ENCODE measurements at regions not wholly inside any gene's neighbourhood (a gene's known extent, or its start where the extent isn't known, plus 50 kb on each side); places are given as distances from the start of the nearest gene placed in this dataset.

GRCh38 chr2:129610766-129611165 is 368.7 kb upstream of the RAB6C start:
- WGBS = 83% methylated on average over 6 of the region's 6 CpGs
- H3K4me1 ChIP-seq (ENCODE audit: insufficient read depth) = no peaks in the 10 kb centered on the region
- no peak overlapping the region for H3K27ac ChIP-seq (ENCODE audit: low read depth)
- no peak for DNase-seq (ENCODE audit: extremely low spot score)
- H3K4me3 ChIP-seq (ENCODE audit: low read depth, low read length) = no peak overlapping the region
- H3K36me3 ChIP-seq (ENCODE audit: insufficient read depth) = no peaks in the 10 kb centered on the region

GRCh38 chr2:129611471-129611870 is 368.0 kb upstream of the RAB6C start:
- H3K4me3 ChIP-seq (ENCODE audit: low read depth, low read length) = no peak overlapping the region
- WGBS = 83% methylated on average over 6 of the region's 6 CpGs
- DNase-seq (ENCODE audit: extremely low spot score) = no peak
- no peaks in the 10 kb centered on the region for H3K4me1 ChIP-seq (ENCODE audit: insufficient read depth)
- no peaks in the 10 kb centered on the region for H3K36me3 ChIP-seq (ENCODE audit: insufficient read depth)
- H3K27ac ChIP-seq (ENCODE audit: low read depth) = no peak overlapping the region

GRCh38 chr2:129619471-129619870 is 360.0 kb upstream of the RAB6C start:
- DNase-seq (ENCODE audit: extremely low spot score) = no peak
- 30% methylated on average over 5 of the region's 5 CpGs for WGBS
- no peaks in the 10 kb centered on the region for H3K36me3 ChIP-seq (ENCODE audit: insufficient read depth)

GRCh38 chr2:129620411-129620810 is 359.1 kb upstream of the RAB6C start:
- Histone ChIP-seq H3K36me3 (ENCODE audit: insufficient read depth) (no peaks in the 10 kb centered on the region), H3K27ac (ENCODE audit: low read depth) (no peak overlapping the region), H3K4me1 (ENCODE audit: insufficient read depth) (no peaks in the 10 kb centered on the region), H3K4me3 (ENCODE audit: low read depth, low read length) (no peak overlapping the region)
- 83% methylated on average over 4 of the region's 4 CpGs for WGBS
- no peak for DNase-seq (ENCODE audit: extremely low spot score)

More at GRCh38 chr2:129619471-129619870, 360.0 kb upstream of the RAB6C start:
- H3K4me1 ChIP-seq (ENCODE audit: insufficient read depth) = no peaks in the 10 kb centered on the region
- no peak overlapping the region for H3K27ac ChIP-seq (ENCODE audit: low read depth)
- H3K4me3 ChIP-seq (ENCODE audit: low read depth, low read length) = no peak overlapping the region

- H3K4me1 ChIP-seq (ENCODE audit: insufficient read depth) = no peaks in the 10 kb centered on the region
- no peak overlapping the region for H3K4me3 ChIP-seq (ENCODE audit: low read depth, low read length)
- DNase-seq (ENCODE audit: extremely low spot score) = no peak
- H3K36me3 ChIP-seq (ENCODE audit: insufficient read depth) = no peaks in the 10 kb centered on the region
- no peak overlapping the region for H3K27ac ChIP-seq (ENCODE audit: low read depth)
- WGBS = 86% methylated on average over 6 of the region's 6 CpGs
These were observed 355.7 kb upstream of the RAB6C start for GRCh38 chr2:129623783-129624182.

- 87% methylated on average over 9 of the region's 9 CpGs for WGBS
- no peaks in the 10 kb centered on the region for H3K36me3 ChIP-seq (ENCODE audit: insufficient read depth)
- no peak overlapping the region for H3K4me3 ChIP-seq (ENCODE audit: low read depth, low read length)
- no peaks in the 10 kb centered on the region for H3K4me1 ChIP-seq (ENCODE audit: insufficient read depth)
- DNase-seq (ENCODE audit: extremely low spot score) = no peak
- H3K27ac ChIP-seq (ENCODE audit: low read depth) = no peak overlapping the region
These were observed 352.0 kb upstream of the RAB6C start for GRCh38 chr2:129627437-129627836.

GRCh38 chr2:129636692-129637091 is 342.8 kb upstream of the RAB6C start:
- no peaks in the 10 kb centered on the region for H3K36me3 ChIP-seq (ENCODE audit: insufficient read depth)
- H3K4me1 ChIP-seq (ENCODE audit: insufficient read depth) = no peaks in the 10 kb centered on the region
- DNase-seq (ENCODE audit: extremely low spot score) = no peak
- H3K4me3 ChIP-seq (ENCODE audit: low read depth, low read length) = no peak overlapping the region
- 95% methylated on average over 9 of the region's 9 CpGs for WGBS
- no peak overlapping the region for H3K27ac ChIP-seq (ENCODE audit: low read depth)

GRCh38 chr2:129641371-129641770 is 338.1 kb upstream of the RAB6C start:
- DNase-seq (ENCODE audit: extremely low spot score) = no peak
- Histone ChIP-seq H3K4me3 (ENCODE audit: low read depth, low read length) (no peak overlapping the region), H3K4me1 (ENCODE audit: insufficient read depth) (no peaks in the 10 kb centered on the region), H3K27ac (ENCODE audit: low read depth) (no peak overlapping the region), H3K36me3 (ENCODE audit: insufficient read depth) (no peaks in the 10 kb centered on the region)
- WGBS = 63% methylated on average over 2 of the region's 2 CpGs

GRCh38 chr2:129642526-129643043 is 336.9 kb upstream of the RAB6C start:
- DNase-seq (ENCODE audit: extremely low spot score) = no peak

GRCh38 chr2:129645335-129645734 is 334.1 kb upstream of the RAB6C start:
- Histone ChIP-seq H3K27ac (ENCODE audit: low read depth) (no peak overlapping the region), H3K36me3 (ENCODE audit: insufficient read depth) (no peaks in the 10 kb centered on the region), H3K4me1 (ENCODE audit: insufficient read depth) (no peaks in the 10 kb centered on the region), H3K4me3 (ENCODE audit: low read depth, low read length) (no peak overlapping the region)
- no peak for DNase-seq (ENCODE audit: extremely low spot score)
- WGBS = 84% methylated on average over 1 of the region's 1 CpG

More at GRCh38 chr2:129642526-129643043, 336.9 kb upstream of the RAB6C start:
- H3K4me3 ChIP-seq (ENCODE audit: low read depth, low read length) = no peak overlapping the region
- no peaks in the 10 kb centered on the region for H3K36me3 ChIP-seq (ENCODE audit: insufficient read depth)
- no peaks in the 10 kb centered on the region for H3K4me1 ChIP-seq (ENCODE audit: insufficient read depth)
- WGBS = 60% methylated on average over 3 of the region's 3 CpGs
- no peak overlapping the region for H3K27ac ChIP-seq (ENCODE audit: low read depth)

- H3K4me3 ChIP-seq (ENCODE audit: low read depth, low read length) = no peak overlapping the region
- DNase-seq (ENCODE audit: extremely low spot score) = no peak
- H3K36me3 ChIP-seq (ENCODE audit: insufficient read depth) = no peaks in the 10 kb centered on the region
- H3K4me1 ChIP-seq (ENCODE audit: insufficient read depth) = no peaks in the 10 kb centered on the region
- no peak overlapping the region for H3K27ac ChIP-seq (ENCODE audit: low read depth)
- WGBS = 86% methylated on average over 6 of the region's 6 CpGs
These were observed 333.4 kb upstream of the RAB6C start for GRCh38 chr2:129646107-129646506.

GRCh38 chr2:129653246-129653645 is 326.2 kb upstream of the RAB6C start:
- no peak for DNase-seq (ENCODE audit: extremely low spot score)
- 63% methylated on average over 2 of the region's 2 CpGs for WGBS
- Histone ChIP-seq H3K27ac (ENCODE audit: low read depth) (no peak overlapping the region), H3K36me3 (ENCODE audit: insufficient read depth) (no peaks in the 10 kb centered on the region), H3K4me3 (ENCODE audit: low read depth, low read length) (no peak overlapping the region), H3K4me1 (ENCODE audit: insufficient read depth) (no peaks in the 10 kb centered on the region)

GRCh38 chr2:129654331-129654730 is 325.1 kb upstream of the RAB6C start:
- H3K27ac ChIP-seq (ENCODE audit: low read depth) = no peak overlapping the region
- no peaks in the 10 kb centered on the region for H3K36me3 ChIP-seq (ENCODE audit: insufficient read depth)
- whole genome bisulfite sequencing = 69% methylated on average over 3 of the region's 3 CpGs
- H3K4me1 ChIP-seq (ENCODE audit: insufficient read depth) = no peaks in the 10 kb centered on the region
- DNase-seq (ENCODE audit: extremely low spot score) = no peak
- no peak overlapping the region for H3K4me3 ChIP-seq (ENCODE audit: low read depth, low read length)

- no peak for DNase-seq (ENCODE audit: extremely low spot score)
- Histone ChIP-seq H3K27ac (ENCODE audit: low read depth) (no peak overlapping the region), H3K36me3 (ENCODE audit: insufficient read depth) (no peaks in the 10 kb centered on the region), H3K4me1 (ENCODE audit: insufficient read depth) (no peaks in the 10 kb centered on the region), H3K4me3 (ENCODE audit: low read depth, low read length) (no peak overlapping the region)
- WGBS = 66% methylated on average over 6 of the region's 6 CpGs
These were observed 323.3 kb upstream of the RAB6C start for GRCh38 chr2:129656081-129656598.

- no peak for DNase-seq (ENCODE audit: extremely low spot score)
- Histone ChIP-seq H3K4me3 (ENCODE audit: low read depth, low read length) (no peak overlapping the region), H3K4me1 (ENCODE audit: insufficient read depth) (no peaks in the 10 kb centered on the region), H3K36me3 (ENCODE audit: insufficient read depth) (no peaks in the 10 kb centered on the region), H3K27ac (ENCODE audit: low read depth) (no peak overlapping the region)
- 94% methylated on average over 5 of the region's 5 CpGs for WGBS
These were observed 321.0 kb upstream of the RAB6C start for GRCh38 chr2:129658430-129658829.

Measured in urinary bladder (tissue), 3 donors.